ENCODE measurements at regions not wholly inside any gene's neighbourhood (a gene's known extent, or its start where the extent isn't known, plus 50 kb on each side); places are given as distances from the start of the nearest gene placed in this dataset.

- H3K27me3 Mint-ChIP-seq (ENCODE audit: low read depth, poor library complexity), result no peaks in the 10 kb centered on the region
- H3K27ac Mint-ChIP-seq, result no peak overlapping the region
- no peak for DNase-seq
- H3K4me3 Mint-ChIP-seq, result no peak overlapping the region
- H3K4me1 Mint-ChIP-seq, result peaks cover 4% of the 10 kb centered on the region
- TF ChIP-seq CTCF (IDR thresholded peaks at IDR 0.05), result no peak
- H3K36me3 Mint-ChIP-seq (ENCODE audit: low read depth), result no peaks in the 10 kb centered on the region
- H3K9me3 Mint-ChIP-seq, result no peaks in the 10 kb centered on the region
These were observed 113.0 kb upstream of the DCLK2 start for GRCh38 chr4:149965206-149965605.

- no peak for DNase-seq
- Mint-ChIP-seq H3K4me1 (no peaks in the 10 kb centered on the region), H3K27ac (no peak overlapping the region), H3K36me3 (ENCODE audit: low read depth) (no peaks in the 10 kb centered on the region), H3K9me3 (peaks cover 9% of the 10 kb centered on the region), H3K27me3 (ENCODE audit: low read depth, poor library complexity) (no peaks in the 10 kb centered on the region), H3K4me3 (no peak overlapping the region)
- no peak for TF ChIP-seq CTCF (IDR thresholded peaks at IDR 0.05)
These were observed 105.8 kb upstream of the DCLK2 start for GRCh38 chr4:149972407-149972806.

- Mint-ChIP-seq H3K36me3 (ENCODE audit: low read depth) (no peaks in the 10 kb centered on the region), H3K9me3 (peaks cover 12% of the 10 kb centered on the region), H3K4me3 (no peak overlapping the region), H3K27me3 (ENCODE audit: low read depth, poor library complexity) (no peaks in the 10 kb centered on the region), H3K4me1 (no peaks in the 10 kb centered on the region), H3K27ac (no peak overlapping the region)
- no peak for TF ChIP-seq CTCF (IDR thresholded peaks at IDR 0.05)
- no peak for DNase-seq
These were observed 105.1 kb upstream of the DCLK2 start for GRCh38 chr4:149973181-149973580.

GRCh38 chr4:149975172-149975571 is 103.1 kb upstream of the DCLK2 start:
- no peak overlapping the region for H3K4me3 Mint-ChIP-seq
- H3K27me3 Mint-ChIP-seq (ENCODE audit: low read depth, poor library complexity), result no peaks in the 10 kb centered on the region
- peaks cover 11% of the 10 kb centered on the region for H3K4me1 Mint-ChIP-seq
- no peak for DNase-seq
- no peak overlapping the region for H3K27ac Mint-ChIP-seq
- peaks cover 12% of the 10 kb centered on the region for H3K9me3 Mint-ChIP-seq
- no peaks in the 10 kb centered on the region for H3K36me3 Mint-ChIP-seq (ENCODE audit: low read depth)
- no peak for TF ChIP-seq CTCF (IDR thresholded peaks at IDR 0.05)

- Mint-ChIP-seq H3K27ac (peak overlapping the region; percentile 88), H3K27me3 (ENCODE audit: low read depth, poor library complexity) (no peaks in the 10 kb centered on the region), H3K4me1 (peaks cover 51% of the 10 kb centered on the region), H3K4me3 (no peak overlapping the region), H3K9me3 (peaks cover 12% of the 10 kb centered on the region), H3K36me3 (ENCODE audit: low read depth) (no peaks in the 10 kb centered on the region)
- no peak for DNase-seq
- TF ChIP-seq CTCF (IDR thresholded peaks at IDR 0.05), result no peak
These were observed 98.0 kb upstream of the DCLK2 start for GRCh38 chr4:149980121-149980682.

GRCh38 chr4:149980941-149981340 is 97.3 kb upstream of the DCLK2 start:
- H3K27me3 Mint-ChIP-seq (ENCODE audit: low read depth, poor library complexity), result no peaks in the 10 kb centered on the region
- H3K36me3 Mint-ChIP-seq (ENCODE audit: low read depth), result no peaks in the 10 kb centered on the region
- TF ChIP-seq CTCF (IDR thresholded peaks at IDR 0.05), result peak; percentile 79
- peak; percentile 72 for DNase-seq
- H3K4me3 Mint-ChIP-seq, result no peak overlapping the region
- peaks cover 12% of the 10 kb centered on the region for H3K9me3 Mint-ChIP-seq
- H3K4me1 Mint-ChIP-seq, result peaks cover 58% of the 10 kb centered on the region
- peak overlapping the region; percentile 88 for H3K27ac Mint-ChIP-seq
